ENCODE measurements at regions not wholly inside any gene's neighbourhood (a gene's known extent, or its start where the extent isn't known, plus 50 kb on each side); places are given as distances from the start of the nearest gene placed in this dataset.

GRCh38 chrX:121102101-121102500 is 54.7 kb downstream of the GLUD2 start:
- DNase-seq = no peak

GRCh38 chrX:121103381-121103780 is 56.0 kb downstream of the GLUD2 start:
- DNase-seq = no peak

- DNase-seq = no peak
Observed at GRCh38 chrX:121106484-121107235, 59.2 kb downstream of the GLUD2 start.

- no peak for DNase-seq
Observed at GRCh38 chrX:121109986-121110385, 62.6 kb downstream of the GLUD2 start.

- no peak for DNase-seq
Observed at GRCh38 chrX:121110536-121110935, 63.1 kb downstream of the GLUD2 start.

- no peak for DNase-seq
Observed at GRCh38 chrX:121114691-121115090, 67.3 kb downstream of the GLUD2 start.

- no peak for DNase-seq
Observed at GRCh38 chrX:121120690-121121605, 73.5 kb downstream of the GLUD2 start.

- no peak for DNase-seq
Observed at GRCh38 chrX:121122332-121122731, 74.9 kb downstream of the GLUD2 start.

GRCh38 chrX:121128925-121129877 is 81.8 kb downstream of the GLUD2 start:
- DNase-seq = no peak

- no peak for DNase-seq
Observed at GRCh38 chrX:121132675-121133074, 85.3 kb downstream of the GLUD2 start.

GRCh38 chrX:121135488-121136207 is 88.2 kb downstream of the GLUD2 start:
- no peak for DNase-seq

GRCh38 chrX:121146059-121146628 is 98.7 kb downstream of the GLUD2 start:
- no peak for DNase-seq

- no peak for DNase-seq
Observed at GRCh38 chrX:121150217-121150616, 102.8 kb downstream of the GLUD2 start.

GRCh38 chrX:121151293-121151692 is 103.9 kb downstream of the GLUD2 start:
- DNase-seq = no peak

- no peak for DNase-seq
Observed at GRCh38 chrX:121154858-121155404, 107.5 kb downstream of the GLUD2 start.

- no peak for DNase-seq
Observed at GRCh38 chrX:121160987-121161386, 113.6 kb downstream of the GLUD2 start.

- DNase-seq = no peak
Observed at GRCh38 chrX:121161501-121161933, 114.1 kb downstream of the GLUD2 start.

- no peak for DNase-seq
Observed at GRCh38 chrX:121163443-121163842, 116.0 kb downstream of the GLUD2 start.

- no peak for DNase-seq
Observed at GRCh38 chrX:121165930-121166359, 118.5 kb downstream of the GLUD2 start.

GRCh38 chrX:121169099-121170035 is 122.0 kb downstream of the GLUD2 start:
- no peak for DNase-seq

All from stimulated activated naive CD4-positive, alpha-beta T cell (primary cell).